ENCODE measurements at regions not wholly inside any gene's neighbourhood (a gene's known extent, or its start where the extent isn't known, plus 50 kb on each side); places are given as distances from the start of the nearest gene placed in this dataset.

DNA sequence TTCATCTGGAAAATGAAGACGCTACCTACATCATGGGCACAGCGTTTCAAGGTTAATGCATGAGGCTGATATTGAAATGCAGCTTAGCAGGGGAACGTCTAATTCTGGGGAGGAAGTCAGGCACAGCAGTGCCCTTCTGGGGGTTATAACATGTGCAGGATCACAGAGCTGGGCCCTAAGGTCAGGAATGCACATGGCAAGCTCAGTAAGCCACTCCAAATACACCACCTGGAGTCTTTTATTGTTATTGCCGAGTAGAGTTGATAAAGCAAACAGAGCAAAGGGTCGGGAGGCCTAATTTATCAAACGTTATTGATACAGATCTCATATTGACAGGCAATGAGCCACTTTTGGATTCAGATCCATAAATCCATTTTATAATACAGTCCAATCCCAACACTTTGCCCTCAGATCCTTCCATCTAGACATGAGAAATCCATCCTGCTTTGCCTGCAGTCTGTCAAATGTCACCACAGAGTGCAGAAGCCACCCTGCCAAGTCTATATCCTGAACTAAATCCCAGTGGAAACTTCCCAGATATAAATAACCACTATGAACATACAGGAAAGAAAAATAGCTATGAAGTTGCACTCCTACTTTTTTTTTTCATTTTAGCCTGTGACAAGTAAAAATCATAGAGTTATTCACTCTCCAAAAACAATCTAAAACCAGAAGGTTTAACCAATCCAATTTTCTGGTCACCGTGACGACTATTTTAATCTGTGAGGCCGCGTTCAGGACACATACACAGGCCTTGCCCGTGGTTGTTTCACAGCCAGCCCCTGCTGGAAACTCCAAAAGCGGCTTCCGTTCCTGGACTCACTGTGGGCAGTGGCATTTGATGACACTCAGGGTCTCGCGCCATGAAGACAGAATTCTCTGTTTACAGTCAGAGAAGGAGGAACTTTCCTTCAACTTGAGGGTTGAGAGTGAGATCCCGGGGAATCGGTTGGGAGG, 335.4 kb downstream of the DHX15 start:
- H3K4me1 ChIP-seq (replicated peaks in 1 of 2): no peaks in the 10 kb centered on the region
- H3K36me3 ChIP-seq (replicated peaks in 1 of 2): no peaks in the 10 kb centered on the region
- no peaks in the 10 kb centered on the region for H3K9me3 ChIP-seq (replicated peaks in 1 of 3)
- 54 to 61% (median 56%) methylated on average over 16 to 17 of the region's 17 CpGs for WGBS, 4 donors
- H3K27me3 ChIP-seq: no peaks in the 10 kb centered on the region
- no peak overlapping the region for H3K4me3 ChIP-seq
- intact Hi-C loops (cut with DNase I): no loop called here
- TF ChIP-seq POLR2A (IDR thresholded peaks at IDR 0.05): no peak
- TF ChIP-seq, protein P1, sequence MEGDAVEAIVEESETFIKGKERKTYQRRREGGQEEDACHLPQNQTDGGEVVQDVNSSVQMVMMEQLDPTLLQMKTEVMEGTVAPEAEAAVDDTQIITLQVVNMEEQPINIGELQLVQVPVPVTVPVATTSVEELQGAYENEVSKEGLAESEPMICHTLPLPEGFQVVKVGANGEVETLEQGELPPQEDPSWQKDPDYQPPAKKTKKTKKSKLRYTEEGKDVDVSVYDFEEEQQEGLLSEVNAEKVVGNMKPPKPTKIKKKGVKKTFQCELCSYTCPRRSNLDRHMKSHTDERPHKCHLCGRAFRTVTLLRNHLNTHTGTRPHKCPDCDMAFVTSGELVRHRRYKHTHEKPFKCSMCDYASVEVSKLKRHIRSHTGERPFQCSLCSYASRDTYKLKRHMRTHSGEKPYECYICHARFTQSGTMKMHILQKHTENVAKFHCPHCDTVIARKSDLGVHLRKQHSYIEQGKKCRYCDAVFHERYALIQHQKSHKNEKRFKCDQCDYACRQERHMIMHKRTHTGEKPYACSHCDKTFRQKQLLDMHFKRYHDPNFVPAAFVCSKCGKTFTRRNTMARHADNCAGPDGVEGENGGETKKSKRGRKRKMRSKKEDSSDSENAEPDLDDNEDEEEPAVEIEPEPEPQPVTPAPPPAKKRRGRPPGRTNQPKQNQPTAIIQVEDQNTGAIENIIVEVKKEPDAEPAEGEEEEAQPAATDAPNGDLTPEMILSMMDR (IDR thresholded peaks at IDR 0.05): no peak
- no peak for DNase-seq
- no peak overlapping the region for H3K27ac ChIP-seq

DNA sequence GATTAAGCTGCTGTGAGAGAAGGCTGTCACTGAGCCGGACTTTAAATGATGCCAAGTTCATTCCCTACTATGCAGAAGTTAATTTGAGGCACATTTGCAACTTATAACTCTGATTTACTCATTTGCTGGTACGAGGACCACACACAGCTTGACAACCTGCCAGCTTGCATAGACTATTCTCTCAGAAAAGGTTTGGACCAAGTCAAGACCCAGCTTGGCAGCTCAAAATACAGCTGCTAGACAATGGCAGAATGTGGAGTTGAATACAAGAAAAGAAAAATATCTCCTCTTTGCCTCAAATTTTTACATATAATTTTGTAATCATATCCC, 338.9 kb downstream of the DHX15 start:
- Histone ChIP-seq H3K4me3 (no peak overlapping the region), H3K36me3 (replicated peaks in 1 of 2) (no peaks in the 10 kb centered on the region), H3K9me3 (replicated peaks in 1 of 3) (no peaks in the 10 kb centered on the region), H3K4me1 (replicated peaks in 1 of 2) (no peaks in the 10 kb centered on the region), H3K27ac (no peak overlapping the region), H3K27me3 (no peaks in the 10 kb centered on the region)
- TF ChIP-seq POLR2A (IDR thresholded peaks at IDR 0.05): no peak
- TF ChIP-seq, protein P1 (IDR thresholded peaks at IDR 0.05): no peak
- WGBS, 4 donors: 66 to 74% (median 72%) methylated on average over 2 of the region's 2 CpGs
- intact Hi-C loops (cut with DNase I): no loop called here
- DNase-seq: peak in 1 of 7 donors; percentile 2

DNA sequence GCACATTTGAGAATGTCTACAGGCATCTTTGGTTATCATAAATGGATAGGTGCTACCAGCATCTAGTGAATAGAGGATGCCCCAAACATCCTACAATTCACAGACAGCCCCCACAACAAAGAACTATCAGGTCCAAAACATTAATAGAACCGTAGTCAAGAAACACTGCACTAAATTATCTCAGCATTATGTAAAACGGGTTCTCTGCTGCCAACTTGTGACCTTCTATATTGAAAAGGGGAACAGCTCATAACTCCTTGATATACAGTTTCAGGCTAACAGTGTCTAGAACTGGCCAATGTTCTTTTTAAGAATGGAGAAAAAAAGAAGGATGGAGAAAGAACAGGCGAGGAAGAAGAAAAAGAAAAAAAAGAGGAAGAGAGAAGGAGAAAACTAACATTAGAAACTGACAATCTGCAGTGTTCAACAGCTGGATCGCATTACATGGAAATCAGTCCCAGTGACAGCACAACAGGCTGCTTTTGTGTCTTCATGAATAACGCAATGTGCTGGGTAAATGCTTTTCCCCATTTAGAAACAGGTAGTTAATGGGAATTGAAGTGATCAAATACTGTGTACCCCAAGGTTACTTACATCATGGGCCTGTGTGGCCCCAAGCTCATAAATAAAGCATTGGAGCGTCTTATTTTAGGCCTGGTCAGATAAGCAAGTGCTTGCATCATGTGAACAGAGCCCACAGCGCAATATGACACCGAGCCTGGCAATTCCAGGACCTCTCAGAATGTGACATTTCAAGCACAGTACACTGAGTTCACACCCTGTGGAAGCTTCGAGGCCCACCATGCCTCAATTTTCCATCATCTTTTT, 339.5 kb downstream of the DHX15 start:
- H3K9me3 ChIP-seq (replicated peaks in 1 of 3): no peaks in the 10 kb centered on the region
- no peak overlapping the region for H3K4me3 ChIP-seq
- DNase-seq: peak in 4 of 7 donors; percentile 10 to 59 (median 18)
- H3K27me3 ChIP-seq: no peaks in the 10 kb centered on the region
- peak overlapping the region in 1 of 5 donors; percentile 32 for H3K27ac ChIP-seq
- 45 to 64% (median 59%) methylated on average over 6 to 9 of the region's 9 CpGs for WGBS, 4 donors
- H3K4me1 ChIP-seq (replicated peaks in 1 of 2): no peaks in the 10 kb centered on the region
- no peaks in the 10 kb centered on the region for H3K36me3 ChIP-seq (replicated peaks in 1 of 2)
- TF ChIP-seq, protein P1 (IDR thresholded peaks at IDR 0.05): no peak
- TF ChIP-seq POLR2A (IDR thresholded peaks at IDR 0.05): no peak
- intact Hi-C loops (cut with DNase I): no loop called here

DNA sequence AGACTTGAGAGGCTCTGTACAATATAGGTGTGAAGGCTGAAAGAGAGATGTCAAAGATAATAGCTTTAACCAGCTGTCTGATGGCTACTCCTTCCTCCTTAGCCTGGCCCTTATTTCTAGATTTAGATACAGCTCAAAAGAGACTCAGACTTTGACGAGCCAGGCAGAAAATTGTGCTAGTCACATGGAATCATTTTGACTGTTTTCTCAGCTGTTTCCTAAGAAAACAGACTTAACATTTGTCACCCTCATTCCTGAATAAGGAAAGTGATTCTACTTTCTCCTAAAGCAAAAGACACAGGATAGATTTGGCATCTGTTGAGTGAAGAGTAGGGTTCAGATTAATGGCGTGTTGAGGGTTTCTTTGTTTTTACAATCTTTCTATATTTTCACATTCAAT, 340.7 kb downstream of the DHX15 start:
- Histone ChIP-seq H3K36me3 (replicated peaks in 1 of 2) (no peaks in the 10 kb centered on the region), H3K27me3 (no peaks in the 10 kb centered on the region), H3K4me3 (no peak overlapping the region), H3K9me3 (replicated peaks in 1 of 3) (no peaks in the 10 kb centered on the region), H3K27ac (no peak overlapping the region), H3K4me1 (replicated peaks in 1 of 2) (no peaks in the 10 kb centered on the region)
- TF ChIP-seq, protein P1 (IDR thresholded peaks at IDR 0.05): no peak
- intact Hi-C loops (cut with DNase I): no loop called here
- no peak for DNase-seq
- whole genome bisulfite sequencing, 4 donors: 68 to 86% (median 73%) methylated on average over 2 of the region's 2 CpGs
